OCI-LY1 (cell line): ENCODE measurements at regions not wholly inside any gene's neighbourhood (a gene's known extent, or its start where the extent isn't known, plus 50 kb on each side); places are given as distances from the start of the nearest gene placed in this dataset.

Experiments
- EZH2 ChIP-seq: fragments of 200-600 bp; sonication (generic), shearing (Covaris generic); IDR thresholded peaks from 2 replicates; pipeline ENCODE4 v1.8.0; 2017; ENCODE audit warnings: borderline replicate concordance, mixed run types, mild to moderate bottlenecking, antibody characterized with exemption, low read length, moderate library complexity, mixed read lengths
- TF ChIP-seq, protein P1 (sequence below): fragments of 200-600 bp; sonication (generic), shearing (Covaris generic); IDR thresholded peaks from 2 replicates; pipeline ENCODE4 v1.5.1; 2017; ENCODE audit warnings: mild to moderate bottlenecking, antibody characterized with exemption, low read length, moderate library complexity, mixed read lengths

DNA sequence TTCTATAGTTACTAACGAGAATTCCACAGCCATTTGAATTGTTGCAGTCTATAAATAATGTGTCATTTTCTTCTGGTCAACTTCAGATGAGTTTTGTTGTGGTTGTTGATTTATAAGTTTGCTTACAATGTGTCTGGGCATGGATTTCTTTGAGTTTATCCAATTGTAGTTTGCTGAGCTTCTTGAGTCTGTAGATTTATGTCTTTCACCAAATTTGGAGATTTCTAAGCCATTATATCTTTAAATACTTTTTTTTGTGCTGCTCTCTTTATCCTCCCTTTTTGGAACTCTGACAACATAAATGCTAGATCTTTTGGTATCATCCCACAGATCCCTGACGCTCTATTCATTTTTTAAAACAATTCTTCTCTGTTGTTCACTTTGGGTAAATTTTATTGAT is 63.2 kb upstream of the NDUFB4 start:
- TF ChIP-seq, protein P1, sequence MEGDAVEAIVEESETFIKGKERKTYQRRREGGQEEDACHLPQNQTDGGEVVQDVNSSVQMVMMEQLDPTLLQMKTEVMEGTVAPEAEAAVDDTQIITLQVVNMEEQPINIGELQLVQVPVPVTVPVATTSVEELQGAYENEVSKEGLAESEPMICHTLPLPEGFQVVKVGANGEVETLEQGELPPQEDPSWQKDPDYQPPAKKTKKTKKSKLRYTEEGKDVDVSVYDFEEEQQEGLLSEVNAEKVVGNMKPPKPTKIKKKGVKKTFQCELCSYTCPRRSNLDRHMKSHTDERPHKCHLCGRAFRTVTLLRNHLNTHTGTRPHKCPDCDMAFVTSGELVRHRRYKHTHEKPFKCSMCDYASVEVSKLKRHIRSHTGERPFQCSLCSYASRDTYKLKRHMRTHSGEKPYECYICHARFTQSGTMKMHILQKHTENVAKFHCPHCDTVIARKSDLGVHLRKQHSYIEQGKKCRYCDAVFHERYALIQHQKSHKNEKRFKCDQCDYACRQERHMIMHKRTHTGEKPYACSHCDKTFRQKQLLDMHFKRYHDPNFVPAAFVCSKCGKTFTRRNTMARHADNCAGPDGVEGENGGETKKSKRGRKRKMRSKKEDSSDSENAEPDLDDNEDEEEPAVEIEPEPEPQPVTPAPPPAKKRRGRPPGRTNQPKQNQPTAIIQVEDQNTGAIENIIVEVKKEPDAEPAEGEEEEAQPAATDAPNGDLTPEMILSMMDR = no peak
- no peak for TF ChIP-seq EZH2
